HG03460 (cell line): ENCODE measurements at regions not wholly inside any gene's neighbourhood (a gene's known extent, or its start where the extent isn't known, plus 50 kb on each side); places are given as distances from the start of the nearest gene placed in this dataset.

Source experiments
- ATAC-seq: cut with Tn5 transposase; IDR thresholded peaks from one replicate; pipeline ENCODE4 v1.9.1; 2021; ENCODE audit not compliant: unreplicated experiment

DNA sequence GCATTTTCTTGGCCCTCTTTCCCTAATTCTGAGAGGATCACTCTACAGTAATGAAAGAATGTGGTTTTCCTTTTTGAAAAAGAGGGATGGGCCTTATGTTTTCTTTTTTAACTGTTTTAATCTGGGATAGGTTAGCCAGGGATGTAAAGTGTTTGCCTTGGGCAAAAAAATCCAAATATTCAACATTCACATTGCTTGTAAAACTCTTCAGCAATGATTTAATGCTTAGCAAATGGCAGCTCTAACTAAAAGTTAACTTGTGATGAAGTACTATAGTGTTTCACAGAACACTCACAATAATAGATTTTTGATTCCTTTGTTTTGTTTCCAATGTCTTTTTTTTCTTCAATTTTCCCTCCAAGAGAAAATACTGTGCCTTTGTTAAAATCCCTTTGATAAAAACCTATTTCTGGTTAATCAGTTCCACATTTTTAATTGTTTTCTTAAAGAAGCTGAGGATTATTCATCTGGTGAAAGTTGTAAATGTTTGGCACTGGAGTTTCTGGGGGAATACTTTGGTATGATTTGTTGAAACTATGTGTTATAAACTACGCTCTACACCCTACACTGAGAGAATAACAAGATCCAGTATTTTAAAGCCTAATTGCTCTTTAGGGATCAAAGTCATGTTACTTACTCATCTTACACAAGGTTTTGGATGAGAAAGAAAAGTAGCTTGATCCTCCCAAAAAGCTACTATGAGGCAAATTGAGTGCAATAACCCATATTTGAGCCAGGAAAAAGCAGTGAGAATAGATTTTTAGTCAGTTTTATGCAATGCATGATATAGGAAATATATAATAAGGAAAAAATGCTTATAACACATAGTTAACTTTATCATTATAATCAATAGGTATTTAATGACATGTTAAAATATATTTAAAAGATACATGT lies 335.8 kb downstream of the EPHA7 start:
- no peak for ATAC-seq

DNA sequence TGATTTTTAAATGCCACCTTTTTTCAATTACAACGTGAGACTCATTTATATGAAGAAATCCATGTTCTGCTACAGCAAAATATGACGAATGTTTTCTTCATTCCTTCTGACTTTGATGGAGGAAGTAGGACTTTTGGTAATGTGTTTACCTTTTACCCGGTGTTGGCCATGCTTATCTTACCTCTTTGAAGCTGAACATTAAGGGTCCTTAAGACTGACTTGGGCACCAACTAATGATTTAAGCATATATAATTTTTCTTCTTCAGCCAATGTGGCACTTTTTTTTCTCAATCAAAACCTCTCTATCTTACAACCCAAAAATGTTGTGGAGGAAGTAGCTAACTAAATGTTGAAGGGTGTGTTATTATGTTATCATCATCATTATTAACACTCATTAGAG lies 337.5 kb downstream of the EPHA7 start:
- ATAC-seq = no peak

DNA sequence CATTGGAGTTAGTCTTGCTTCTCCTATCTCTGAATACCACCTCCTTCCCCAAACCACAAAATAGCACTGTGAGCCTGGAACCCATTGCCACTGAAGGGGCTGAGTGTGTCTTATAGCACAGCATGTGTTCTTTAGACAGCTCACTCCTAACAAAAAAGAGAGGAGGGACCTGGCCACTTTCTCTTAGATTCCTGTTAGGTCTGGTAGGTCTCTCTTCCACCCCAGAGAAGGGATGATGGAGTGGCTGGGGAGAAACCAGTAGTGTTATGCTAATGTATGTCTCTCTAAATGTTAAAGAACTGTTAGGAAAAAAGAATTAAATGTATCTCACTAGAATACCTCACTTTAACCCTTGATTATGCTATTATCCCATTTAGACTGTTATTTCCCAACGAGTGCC lies 340.3 kb downstream of the EPHA7 start:
- ATAC-seq = no peak

DNA sequence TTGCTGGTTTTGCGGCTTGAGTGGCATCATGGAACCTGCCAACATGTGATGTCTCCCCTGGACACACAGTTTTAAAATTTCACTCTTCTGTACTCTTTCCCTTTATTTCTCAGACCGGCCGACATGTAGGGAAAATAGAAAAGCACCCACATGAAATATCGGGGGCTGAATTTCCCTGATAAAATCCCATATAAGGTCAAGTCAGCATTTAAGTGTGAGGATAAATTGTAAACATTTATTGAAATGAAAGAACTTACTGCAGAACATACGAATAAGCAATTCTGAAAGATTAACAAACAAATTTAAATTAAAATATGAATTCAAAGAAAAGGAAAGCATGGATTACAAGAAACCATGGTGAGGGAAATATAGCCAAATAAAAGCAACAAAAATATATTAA lies 345.5 kb downstream of the EPHA7 start:
- no peak for ATAC-seq

DNA sequence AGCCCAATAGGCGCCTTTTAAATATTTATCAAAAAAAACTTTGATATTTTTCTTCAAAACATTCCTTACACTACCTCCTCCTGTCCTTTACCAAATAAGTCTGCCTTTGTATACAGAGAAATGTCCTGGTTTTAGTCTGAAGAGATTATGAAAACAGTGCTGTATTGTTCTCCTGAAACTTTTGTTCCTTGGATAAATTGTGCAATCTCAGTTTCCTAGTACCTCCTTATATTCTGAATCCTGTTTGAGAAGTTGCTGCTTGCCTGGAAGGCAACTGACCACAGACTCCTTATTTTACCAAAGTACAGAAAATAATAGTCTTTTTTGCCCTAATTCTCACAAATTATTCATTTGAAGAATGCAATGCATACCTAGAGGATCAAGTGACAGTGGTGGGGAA lies 349.5 kb downstream of the EPHA7 start:
- ATAC-seq = no peak

DNA sequence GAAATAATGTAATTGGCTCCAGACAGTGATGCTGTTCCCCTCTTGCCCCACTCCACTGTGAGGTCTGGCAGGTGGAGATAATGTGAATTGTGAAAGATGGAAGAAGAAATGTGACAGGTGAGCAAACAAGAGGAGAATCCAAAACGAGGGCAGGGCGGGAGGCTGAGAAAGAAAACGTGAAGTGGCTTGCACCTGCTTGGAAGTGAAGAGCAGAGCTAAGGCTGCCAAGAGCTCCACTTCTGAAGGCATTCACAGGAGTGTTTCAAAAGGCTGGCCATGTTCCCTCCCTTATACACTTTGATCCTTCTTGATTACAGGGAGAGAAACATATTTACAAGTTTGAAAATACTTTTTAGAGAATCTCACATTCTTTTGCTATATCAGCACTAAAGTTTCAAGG lies 359.4 kb downstream of the EPHA7 start:
- no peak for ATAC-seq

DNA sequence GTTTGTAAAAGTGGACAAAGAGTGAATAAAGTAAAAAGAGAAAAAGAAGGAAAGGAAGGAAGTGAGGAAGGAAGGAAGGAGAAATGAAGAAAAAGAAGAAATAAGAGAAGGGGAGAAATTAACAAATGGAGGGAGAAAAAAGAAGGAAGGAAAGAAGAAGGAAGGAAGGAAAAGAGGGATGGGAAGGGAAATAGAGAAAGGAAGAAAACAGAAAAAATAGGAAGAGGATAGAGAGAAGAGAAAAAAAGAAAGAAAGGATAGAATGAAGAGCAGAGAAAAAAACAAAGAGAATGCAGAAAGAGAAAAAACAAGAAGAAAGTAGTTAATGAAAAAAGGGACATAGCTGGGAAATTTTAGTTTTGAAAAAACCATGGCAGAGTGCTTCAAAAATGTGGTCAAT lies 361.8 kb downstream of the EPHA7 start:
- ATAC-seq = no peak

DNA sequence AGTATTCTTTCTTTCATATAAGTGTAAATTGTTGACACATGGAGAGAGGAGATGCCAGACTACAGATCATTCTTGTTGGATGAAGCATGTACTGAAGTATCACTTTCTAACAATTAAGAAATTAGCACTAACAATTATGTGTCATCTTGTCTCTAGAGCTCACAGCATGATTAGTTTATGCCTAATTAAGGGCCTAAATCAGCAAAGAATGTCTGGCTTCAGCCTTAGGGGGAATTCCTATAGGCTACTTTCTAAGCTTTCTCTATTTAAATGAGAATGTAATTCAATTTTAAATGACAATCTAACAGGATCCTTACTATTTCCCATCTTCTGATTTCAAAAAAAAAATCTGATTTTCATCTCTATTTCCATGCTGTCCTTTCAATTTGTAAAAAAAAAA lies 371.0 kb downstream of the EPHA7 start:
- ATAC-seq = no peak

DNA sequence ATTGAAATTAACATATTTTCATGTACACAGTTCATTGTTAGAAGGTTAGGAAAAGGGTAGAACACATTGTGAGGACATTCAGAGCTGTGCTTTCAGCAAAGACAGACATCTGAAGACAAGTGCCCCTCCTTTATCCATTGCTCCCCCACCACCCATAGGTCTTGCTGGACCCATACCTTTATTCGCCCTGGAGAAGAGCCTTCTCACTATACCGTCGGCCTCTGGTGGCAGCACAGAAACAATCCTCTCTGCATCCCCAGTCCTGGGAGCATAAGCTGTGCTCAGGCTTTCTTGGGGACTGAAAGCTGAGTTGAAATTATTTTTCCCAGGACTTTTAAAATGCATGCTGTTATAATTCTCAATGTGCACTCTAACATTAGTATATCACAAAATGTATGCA lies 372.3 kb downstream of the EPHA7 start:
- no peak for ATAC-seq

DNA sequence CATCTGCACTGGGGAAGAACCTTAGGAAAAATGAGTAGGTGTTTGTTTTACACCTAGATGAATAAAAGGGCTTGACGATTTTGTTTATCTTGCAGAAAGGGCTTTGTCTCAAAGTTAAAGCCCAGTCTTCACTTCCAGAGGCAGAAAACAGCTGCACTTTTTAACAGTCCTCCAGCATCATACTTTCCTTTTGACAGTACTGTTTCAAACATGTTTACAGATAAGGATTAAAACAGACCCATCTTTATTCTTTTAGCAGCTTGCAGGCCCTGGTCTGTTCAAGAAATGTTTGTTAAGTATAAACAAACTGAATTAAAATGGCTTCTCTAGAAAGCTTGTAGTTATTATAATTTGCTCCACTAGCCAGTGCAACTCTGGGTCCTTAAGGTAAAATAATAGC lies 374.2 kb downstream of the EPHA7 start:
- no peak for ATAC-seq

DNA sequence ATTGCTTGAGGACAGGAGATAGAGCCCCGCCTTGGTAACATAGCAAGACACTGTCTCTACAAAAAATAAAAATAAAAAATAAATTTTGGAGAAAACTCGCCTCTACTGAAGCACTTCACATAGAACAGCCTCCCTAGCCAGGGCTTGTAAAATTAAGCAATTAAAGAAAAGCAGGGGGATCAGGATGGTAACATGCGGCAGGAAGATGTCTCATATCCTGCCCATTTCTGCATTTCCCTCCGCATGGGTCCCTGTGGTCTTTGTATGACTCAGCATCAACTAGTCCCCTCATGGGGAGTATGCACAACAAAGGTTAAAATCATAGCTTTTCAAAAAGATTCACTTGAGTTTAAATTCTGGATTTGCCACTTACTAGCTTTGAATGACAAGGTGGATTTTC lies 379.0 kb downstream of the EPHA7 start:
- ATAC-seq = no peak

DNA sequence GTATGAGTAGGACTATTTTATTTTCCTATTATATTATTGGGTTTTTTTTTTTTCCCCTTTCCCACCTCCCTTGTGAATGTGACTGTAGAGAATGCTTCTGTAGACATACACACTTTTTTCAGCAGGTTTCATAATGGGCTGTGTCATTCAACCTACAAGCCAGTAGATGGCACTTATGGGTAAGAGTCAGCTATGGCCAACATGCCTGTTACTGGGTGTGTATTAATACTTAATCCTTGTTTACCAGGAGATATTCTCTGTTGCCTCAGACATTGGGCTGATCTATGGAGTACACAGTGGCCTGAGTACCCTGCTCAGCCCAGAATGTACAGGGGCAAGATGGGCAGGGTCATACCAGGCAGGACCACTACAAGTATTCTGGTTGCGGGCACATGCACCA lies 382.5 kb downstream of the EPHA7 start:
- no peak for ATAC-seq

DNA sequence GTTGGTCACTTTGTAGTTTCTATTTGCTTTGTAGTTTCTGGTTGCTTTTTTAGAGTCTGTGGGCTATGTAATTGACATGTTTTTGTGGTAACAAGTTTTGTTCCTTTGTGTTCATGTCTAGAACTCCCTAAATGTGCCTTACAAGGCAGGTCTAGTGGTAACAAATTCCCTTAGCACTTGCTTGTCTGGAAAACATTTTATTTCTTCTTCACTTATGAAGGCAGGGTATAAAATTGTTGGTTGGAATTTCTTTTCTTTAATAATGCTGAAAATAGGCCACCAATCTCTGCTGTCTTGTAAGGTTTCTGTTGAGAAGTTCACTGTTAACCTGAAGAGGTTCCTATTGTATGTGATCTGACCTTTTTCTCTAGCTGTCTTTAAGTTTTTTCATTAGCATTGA lies 383.6 kb downstream of the EPHA7 start:
- no peak for ATAC-seq

DNA sequence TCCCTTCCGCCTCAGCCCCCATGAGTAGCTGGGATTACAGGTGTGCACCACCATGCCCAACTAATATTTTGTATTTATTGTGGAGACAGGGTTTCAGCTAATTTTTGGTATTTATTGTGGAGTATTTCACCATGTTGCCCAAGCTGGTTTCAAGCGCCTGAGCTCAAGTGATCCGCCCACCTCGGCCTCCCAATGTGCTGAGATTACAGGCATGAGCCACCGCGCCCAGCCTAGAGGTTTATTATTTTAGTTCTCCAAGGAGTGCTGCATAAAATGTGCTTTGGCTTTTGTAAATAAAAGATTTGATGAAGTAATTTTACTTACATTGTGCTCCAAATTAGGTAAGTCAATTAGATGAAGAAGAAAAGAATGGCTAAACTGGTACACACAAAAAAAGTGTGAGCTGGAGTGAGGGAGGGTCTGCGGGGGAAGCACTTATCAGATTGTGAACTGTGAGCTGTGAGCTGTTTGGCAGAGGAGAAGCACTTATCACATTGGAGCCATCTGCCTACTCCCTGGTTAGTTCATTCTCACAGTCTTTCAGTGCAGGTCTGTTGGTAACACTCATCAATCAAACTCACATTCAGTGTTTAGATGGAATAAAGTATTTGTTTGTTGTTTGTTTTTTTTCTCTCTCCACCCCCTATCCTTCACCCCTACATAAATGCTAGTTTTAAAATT lies 398.0 kb downstream of the EPHA7 start:
- ATAC-seq = no peak

DNA sequence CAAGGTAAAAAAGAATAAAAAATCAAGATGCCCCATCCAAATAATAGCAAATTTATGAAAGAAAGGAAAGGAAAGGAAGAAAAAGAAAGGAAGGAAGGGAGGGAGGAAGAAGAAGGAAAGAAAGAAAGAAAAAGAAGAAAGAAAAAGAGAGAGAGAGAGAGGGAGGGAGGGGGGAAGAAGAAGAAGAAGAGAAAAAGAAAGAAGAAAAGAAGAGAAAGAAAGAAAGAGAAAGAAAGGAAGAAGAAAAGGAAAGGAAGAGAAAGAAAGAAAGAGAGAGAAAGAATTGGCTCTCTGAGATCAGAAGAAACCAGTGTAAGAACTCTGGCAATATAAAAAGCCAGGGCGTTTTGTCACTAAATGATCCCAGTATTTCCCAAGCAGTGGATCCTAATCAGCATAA lies 401.7 kb downstream of the EPHA7 start:
- no peak for ATAC-seq

DNA sequence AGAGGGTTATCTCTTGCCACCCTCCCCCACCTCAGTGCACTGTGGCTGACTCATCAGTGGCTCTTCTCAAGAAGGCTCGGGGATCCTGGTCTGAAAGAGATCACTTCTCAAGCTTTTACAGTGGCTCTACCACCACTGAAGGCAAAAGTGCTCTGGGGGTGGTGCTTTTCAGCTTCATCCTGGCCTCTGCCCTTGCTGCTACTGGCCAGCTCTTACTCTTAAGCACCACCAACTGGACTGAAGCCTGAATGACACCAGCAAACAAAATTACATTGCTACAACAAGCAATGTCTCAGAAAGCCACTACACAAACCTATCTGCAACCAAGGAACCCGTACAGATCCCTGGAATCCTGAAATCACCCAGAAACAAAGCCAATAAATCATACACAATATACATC lies 402.1 kb downstream of the EPHA7 start:
- no peak for ATAC-seq

DNA sequence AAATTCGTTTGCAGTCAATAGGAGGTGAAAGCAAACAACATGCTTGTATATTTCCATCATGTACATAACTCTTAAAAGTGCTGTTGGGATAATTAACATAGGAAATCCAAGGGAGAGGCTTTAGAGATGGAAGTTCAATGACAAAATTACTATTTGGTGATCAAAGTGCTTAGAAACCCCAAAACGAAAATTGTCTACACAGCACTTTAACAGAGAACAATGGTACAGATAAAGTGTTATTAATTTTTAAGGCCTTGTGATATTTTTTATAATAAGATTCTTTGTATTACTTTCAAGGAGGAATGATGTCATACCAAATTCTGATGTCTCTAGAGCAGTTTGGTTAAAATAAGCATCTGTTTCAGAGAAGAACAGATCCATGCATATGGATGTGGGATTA lies 406.3 kb downstream of the EPHA7 start:
- no peak for ATAC-seq

DNA sequence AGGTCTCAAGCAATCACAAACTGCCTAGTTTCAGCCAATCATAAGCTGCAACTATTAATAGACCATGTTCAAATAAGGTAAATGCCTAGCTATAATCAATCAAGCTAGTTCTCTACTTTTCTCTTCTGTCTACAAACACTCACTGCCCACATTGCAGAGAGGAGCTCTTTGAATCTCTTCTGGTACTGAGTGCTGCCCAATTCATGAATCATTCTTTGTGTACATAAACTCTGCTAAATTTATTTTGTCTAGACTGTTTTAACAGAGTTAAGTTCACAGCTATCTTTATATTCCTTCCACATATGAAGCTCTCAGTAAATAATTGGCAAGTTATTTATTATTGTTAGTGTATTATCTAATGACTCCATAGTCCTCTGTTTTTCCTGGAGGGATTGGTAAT lies 411.0 kb downstream of the EPHA7 start:
- ATAC-seq = no peak

DNA sequence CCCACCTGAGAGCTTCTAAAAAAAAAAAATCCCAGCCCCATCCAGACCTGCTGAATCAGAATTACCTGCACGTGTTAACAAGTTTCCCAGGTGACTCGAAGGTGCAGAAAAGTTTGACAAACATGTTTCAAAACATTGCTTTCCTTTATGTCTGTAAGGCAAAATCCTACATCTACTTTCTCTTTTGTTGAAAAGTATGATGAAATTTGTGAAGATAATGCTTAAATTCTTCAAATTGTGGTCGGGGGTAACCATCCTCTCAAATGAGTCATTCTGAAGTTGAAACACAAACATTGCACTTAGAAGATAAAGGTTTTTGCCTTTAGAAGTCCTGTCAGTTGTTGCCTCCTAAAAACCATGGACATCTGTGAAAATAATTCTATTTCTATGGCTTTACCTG lies 429.7 kb downstream of the EPHA7 start:
- ATAC-seq = no peak

DNA sequence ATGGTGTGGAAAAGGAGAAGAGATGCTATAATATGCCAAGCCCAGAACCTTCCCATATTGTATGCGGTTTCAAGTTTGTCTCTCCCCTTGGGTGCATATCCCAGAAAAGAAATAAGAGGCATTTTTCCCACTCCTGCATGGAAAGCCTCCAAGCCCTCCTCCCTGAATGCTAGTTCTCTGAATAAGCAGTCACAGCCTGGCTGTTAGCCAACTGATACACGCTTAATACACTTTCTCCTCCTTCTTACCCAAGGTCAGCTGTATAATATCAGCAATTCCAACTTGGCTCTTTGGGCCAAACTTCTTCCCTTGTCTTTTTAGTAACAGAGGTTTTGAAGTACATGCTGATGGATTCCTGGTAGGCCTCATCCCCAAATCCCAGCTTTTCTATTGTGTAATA lies 440.1 kb downstream of the EPHA7 start:
- no peak for ATAC-seq

DNA sequence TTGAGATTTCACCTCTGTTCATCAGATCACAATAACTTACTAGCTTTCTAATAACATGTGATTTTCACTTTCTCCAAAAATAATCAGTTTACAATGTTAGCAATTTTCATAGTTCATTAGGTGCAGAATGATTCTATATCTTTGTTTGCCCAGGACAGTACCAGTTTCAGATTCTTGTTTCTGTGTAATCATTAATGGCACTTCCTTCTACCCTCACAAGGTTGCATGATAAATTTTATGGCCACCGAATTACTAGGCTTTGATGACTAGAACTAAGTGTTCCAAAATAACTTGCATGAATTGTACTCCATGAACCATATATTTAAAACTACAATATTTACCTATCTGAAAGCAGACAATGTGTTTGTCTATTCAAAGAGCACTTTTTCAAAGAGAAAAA lies 442.3 kb downstream of the EPHA7 start:
- ATAC-seq = peak; percentile 61

DNA sequence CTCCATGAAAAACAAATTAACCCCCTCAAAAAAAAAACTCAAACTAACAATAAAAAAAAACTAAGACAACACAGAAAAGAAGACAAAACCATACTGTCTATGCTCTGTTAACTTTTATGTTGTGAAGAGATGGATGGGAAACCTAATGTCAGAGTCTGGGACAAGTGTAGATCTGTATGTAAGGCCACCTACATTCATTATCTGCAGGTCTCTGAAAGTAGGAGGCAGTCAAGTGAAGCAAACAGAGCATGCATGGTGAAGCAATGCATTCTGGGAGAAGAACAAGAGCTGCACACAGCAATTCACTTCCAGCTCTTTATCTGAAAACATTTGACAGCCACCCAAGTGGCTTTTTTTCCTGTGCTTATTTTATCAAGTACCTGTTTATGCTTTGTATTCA lies 452.0 kb downstream of the EPHA7 start:
- ATAC-seq = no peak

DNA sequence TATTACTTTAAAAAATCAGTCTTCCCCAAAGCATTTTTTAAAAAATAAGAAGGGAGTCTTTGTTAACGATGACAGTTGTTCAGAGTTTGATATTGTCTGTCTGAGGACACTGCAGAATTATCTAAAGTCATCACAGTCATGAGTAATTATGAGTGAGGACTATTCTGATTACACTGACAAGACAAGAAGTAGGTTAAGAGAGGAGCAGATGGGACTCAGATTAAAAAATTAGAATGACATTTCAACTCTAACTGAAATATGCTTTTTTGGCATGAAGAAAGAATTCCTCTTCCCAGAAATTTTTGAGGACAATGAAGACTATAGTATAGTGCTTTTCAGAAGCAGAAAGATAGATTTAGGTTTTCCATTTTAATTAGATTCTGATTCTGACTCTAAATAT lies 456.5 kb downstream of the EPHA7 start:
- no peak for ATAC-seq
